ENCODE measurements at regions not wholly inside any gene's neighbourhood (a gene's known extent, or its start where the extent isn't known, plus 50 kb on each side); places are given as distances from the start of the nearest gene placed in this dataset.

DNA sequence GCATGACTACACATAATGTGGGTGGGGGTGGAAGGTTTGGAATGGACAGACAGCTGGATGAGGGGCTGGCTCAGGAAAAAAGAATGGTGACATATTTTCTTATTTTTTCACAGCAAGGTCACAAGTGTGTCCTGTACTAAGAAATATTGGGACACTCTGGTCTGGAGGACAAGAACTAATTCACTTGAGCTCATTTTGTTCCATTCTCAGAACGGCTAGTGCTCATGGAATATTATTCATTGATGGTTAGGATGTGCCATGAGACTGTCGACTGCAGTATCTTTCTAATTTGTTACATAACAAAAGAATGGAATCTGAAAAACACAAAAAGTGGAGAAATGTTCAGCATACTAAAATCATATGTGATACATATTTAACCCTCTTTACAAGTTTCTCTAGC lies 149.5 kb downstream of the BMP4 start:
- Histone ChIP-seq H3K4me1 (replicated peaks in 1 of 2; ENCODE audit: control insufficient read depth in 2 of 2, insufficient read depth in 2 of 2, low read length in 2 of 2) (no peaks in the 10 kb centered on the region), H4K20me1 (replicated peaks; ENCODE audit: control insufficient read depth, insufficient read depth, low read length) (no peaks in the 10 kb centered on the region), H3K79me2 (ENCODE audit: control insufficient read depth, insufficient read depth, low read length) (no peaks in the 10 kb centered on the region), H3K9me3 (replicated peaks; ENCODE audit: control insufficient read depth, insufficient read depth, low read depth, low read length) (no peaks in the 10 kb centered on the region; the same call in 1 of the 2 replicates), H3K27ac (ENCODE audit: extremely low read depth, low read depth, low read length) (no peak overlapping the region), H3K4me3 (no peak overlapping the region), H3K27me3 (ENCODE audit: control insufficient read depth in 2 of 2, insufficient read depth in 2 of 2, low read length in 2 of 2) (no peaks in the 10 kb centered on the region), H3K9me1 (ENCODE audit: control insufficient read depth, insufficient read depth, low read length) (no peaks in the 10 kb centered on the region), H3K9ac (ENCODE audit: insufficient read depth in 1 of 2, low read depth in 2 of 2, low read length in 2 of 2) (no peak overlapping the region), H3K4me2 (ENCODE audit: insufficient read depth, low read length) (no peak overlapping the region), H2AFZ (ENCODE audit: low read depth, low read length) (no peak overlapping the region), H3K36me3 (ENCODE audit: control insufficient read depth, insufficient read depth, low read length) (no peaks in the 10 kb centered on the region)
- in situ Hi-C loops (cut with MboI) (no loop called here), intact Hi-C loops (cut with micrococcal nuclease) (no loop called here)
- TF ChIP-seq, protein P1, sequence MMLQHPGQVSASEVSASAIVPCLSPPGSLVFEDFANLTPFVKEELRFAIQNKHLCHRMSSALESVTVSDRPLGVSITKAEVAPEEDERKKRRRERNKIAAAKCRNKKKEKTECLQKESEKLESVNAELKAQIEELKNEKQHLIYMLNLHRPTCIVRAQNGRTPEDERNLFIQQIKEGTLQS (IDR thresholded peaks at IDR 0.05) = no peak
- TF ChIP-seq, protein P1 (CRISPR knock-in tag; conservative IDR thresholded peaks at IDR 0.05) = no peak
- no peak for TF ChIP-seq POLR2A (conservative IDR thresholded peaks at IDR 0.05)
- TF ChIP-seq KLF13 (tag; IDR thresholded peaks at IDR 0.05; ENCODE audit: borderline replicate concordance, low read depth) = no peak
- TF ChIP-seq MTF1 (CRISPR knock-in tag; IDR thresholded peaks at IDR 0.05; ENCODE audit: borderline replicate concordance) = no peak
- TF ChIP-seq, protein P2, sequence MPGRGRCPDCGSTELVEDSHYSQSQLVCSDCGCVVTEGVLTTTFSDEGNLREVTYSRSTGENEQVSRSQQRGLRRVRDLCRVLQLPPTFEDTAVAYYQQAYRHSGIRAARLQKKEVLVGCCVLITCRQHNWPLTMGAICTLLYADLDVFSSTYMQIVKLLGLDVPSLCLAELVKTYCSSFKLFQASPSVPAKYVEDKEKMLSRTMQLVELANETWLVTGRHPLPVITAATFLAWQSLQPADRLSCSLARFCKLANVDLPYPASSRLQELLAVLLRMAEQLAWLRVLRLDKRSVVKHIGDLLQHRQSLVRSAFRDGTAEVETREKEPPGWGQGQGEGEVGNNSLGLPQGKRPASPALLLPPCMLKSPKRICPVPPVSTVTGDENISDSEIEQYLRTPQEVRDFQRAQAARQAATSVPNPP (IDR thresholded peaks at IDR 0.05; ENCODE audit: borderline replicate concordance, insufficient read depth, insufficient read length) = no peak
- TF ChIP-seq, protein P3, sequence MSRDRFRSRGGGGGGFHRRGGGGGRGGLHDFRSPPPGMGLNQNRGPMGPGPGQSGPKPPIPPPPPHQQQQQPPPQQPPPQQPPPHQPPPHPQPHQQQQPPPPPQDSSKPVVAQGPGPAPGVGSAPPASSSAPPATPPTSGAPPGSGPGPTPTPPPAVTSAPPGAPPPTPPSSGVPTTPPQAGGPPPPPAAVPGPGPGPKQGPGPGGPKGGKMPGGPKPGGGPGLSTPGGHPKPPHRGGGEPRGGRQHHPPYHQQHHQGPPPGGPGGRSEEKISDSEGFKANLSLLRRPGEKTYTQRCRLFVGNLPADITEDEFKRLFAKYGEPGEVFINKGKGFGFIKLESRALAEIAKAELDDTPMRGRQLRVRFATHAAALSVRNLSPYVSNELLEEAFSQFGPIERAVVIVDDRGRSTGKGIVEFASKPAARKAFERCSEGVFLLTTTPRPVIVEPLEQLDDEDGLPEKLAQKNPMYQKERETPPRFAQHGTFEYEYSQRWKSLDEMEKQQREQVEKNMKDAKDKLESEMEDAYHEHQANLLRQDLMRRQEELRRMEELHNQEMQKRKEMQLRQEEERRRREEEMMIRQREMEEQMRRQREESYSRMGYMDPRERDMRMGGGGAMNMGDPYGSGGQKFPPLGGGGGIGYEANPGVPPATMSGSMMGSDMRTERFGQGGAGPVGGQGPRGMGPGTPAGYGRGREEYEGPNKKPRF (IDR thresholded peaks at IDR 0.05; ENCODE audit: low read depth, low read length) = no peak
- no peak for TF ChIP-seq GTF2A2 (tag; IDR thresholded peaks at IDR 0.05)
- TF ChIP-seq, protein P4, sequence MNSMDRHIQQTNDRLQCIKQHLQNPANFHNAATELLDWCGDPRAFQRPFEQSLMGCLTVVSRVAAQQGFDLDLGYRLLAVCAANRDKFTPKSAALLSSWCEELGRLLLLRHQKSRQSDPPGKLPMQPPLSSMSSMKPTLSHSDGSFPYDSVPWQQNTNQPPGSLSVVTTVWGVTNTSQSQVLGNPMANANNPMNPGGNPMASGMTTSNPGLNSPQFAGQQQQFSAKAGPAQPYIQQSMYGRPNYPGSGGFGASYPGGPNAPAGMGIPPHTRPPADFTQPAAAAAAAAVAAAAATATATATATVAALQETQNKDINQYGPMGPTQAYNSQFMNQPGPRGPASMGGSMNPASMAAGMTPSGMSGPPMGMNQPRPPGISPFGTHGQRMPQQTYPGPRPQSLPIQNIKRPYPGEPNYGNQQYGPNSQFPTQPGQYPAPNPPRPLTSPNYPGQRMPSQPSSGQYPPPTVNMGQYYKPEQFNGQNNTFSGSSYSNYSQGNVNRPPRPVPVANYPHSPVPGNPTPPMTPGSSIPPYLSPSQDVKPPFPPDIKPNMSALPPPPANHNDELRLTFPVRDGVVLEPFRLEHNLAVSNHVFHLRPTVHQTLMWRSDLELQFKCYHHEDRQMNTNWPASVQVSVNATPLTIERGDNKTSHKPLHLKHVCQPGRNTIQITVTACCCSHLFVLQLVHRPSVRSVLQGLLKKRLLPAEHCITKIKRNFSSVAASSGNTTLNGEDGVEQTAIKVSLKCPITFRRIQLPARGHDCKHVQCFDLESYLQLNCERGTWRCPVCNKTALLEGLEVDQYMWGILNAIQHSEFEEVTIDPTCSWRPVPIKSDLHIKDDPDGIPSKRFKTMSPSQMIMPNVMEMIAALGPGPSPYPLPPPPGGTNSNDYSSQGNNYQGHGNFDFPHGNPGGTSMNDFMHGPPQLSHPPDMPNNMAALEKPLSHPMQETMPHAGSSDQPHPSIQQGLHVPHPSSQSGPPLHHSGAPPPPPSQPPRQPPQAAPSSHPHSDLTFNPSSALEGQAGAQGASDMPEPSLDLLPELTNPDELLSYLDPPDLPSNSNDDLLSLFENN (IDR thresholded peaks at IDR 0.05; ENCODE audit: low read depth in 2 of 2, low read length in 2 of 2) = no peak
- TF ChIP-seq, protein P5, sequence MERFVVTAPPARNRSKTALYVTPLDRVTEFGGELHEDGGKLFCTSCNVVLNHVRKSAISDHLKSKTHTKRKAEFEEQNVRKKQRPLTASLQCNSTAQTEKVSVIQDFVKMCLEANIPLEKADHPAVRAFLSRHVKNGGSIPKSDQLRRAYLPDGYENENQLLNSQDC (CRISPR knock-in tag; IDR thresholded peaks at IDR 0.05) = no peak
- TF ChIP-seq YY1 (IDR thresholded peaks at IDR 0.05; ENCODE audit: borderline replicate concordance in 1 of 3, control insufficient read depth in 1 of 3, extremely low read depth in 1 of 3, insufficient read depth in 3 of 3, insufficient read length in 1 of 3, insufficient replicate concordance in 2 of 3, low read depth in 1 of 3, low read length in 2 of 3) = no peak
- TF ChIP-seq ZFX (CRISPR knock-in tag; IDR thresholded peaks at IDR 0.05) = no peak
- no peak for TF ChIP-seq PPARD (CRISPR knock-in tag; IDR thresholded peaks at IDR 0.05)
- no peak for TF ChIP-seq SMARCA4 (IDR thresholded peaks at IDR 0.05)
- no TSS peak for BruUV-seq (replicated peaks)
- DNase-seq (ENCODE audit: extremely low read depth in 1 of 4, low spot score in 3 of 4) (no peak), ATAC-seq (no peak), FAIRE-seq (no peak)
- POLR2A ChIA-PET = interaction anchor here (0.7 kb wide), 1 partner anchor 94 kb away, joined by 4 read pairs; no protein-coding TSS in a partner anchor
- 0% methylated on average over 1 of the region's 2 CpGs for WGBS (ENCODE audit: insufficient coverage, low coverage, missing lambda C conversion rate)
- CTCF ChIA-PET (ENCODE audit: low intra/inter-chr PET ratio) = no interaction called here
